UCSD-AML1 (cell line): ENCODE measurements at regions not wholly inside any gene's neighbourhood (a gene's known extent, or its start where the extent isn't known, plus 50 kb on each side); places are given as distances from the start of the nearest gene placed in this dataset.
"Not testable (repeated sequence)": the region's sequence is repeated elsewhere in the genome, so short reads cannot be mapped to it uniquely, and the experiment has no call there.

Experiments used
- DNase-seq: peaks from one replicate; lab custom pipeline; 2025; ENCODE audit not compliant: unreplicated experiment; lab: John Stamatoyannopoulos, UW

- no peak for DNase-seq
These were observed 68.0 kb upstream of the ZNF157 start for GRCh38 chrX:47302396-47302795.

GRCh38 chrX:47306471-47307023 is 63.8 kb upstream of the ZNF157 start:
- DNase-seq, result not testable (repeated sequence)

GRCh38 chrX:47311932-47312774 is 58.2 kb upstream of the ZNF157 start:
- DNase-seq, result peak; percentile 27

GRCh38 chrX:47313056-47313455 is 57.3 kb upstream of the ZNF157 start:
- DNase-seq, result no peak

- DNase-seq, result no peak
These were observed 53.9 kb upstream of the ZNF157 start for GRCh38 chrX:47316276-47317025.
